GM12865 (cell line): ENCODE measurements at regions not wholly inside any gene's neighbourhood (a gene's known extent, or its start where the extent isn't known, plus 50 kb on each side); places are given as distances from the start of the nearest gene placed in this dataset.

Source experiments
- DNase-seq: peaks from one replicate; pipeline ENCODE4 v3.0.0; 2010; ENCODE audit warnings: low read depth
- H3K4me3 ChIP-seq: 2 replicates; pipeline ENCODE4 v1.5.1; 2011; ENCODE audit warnings: mild to moderate bottlenecking, low read depth, low read length, control low read depth
- CTCF ChIP-seq: IDR thresholded peaks from 2 replicates; pipeline ENCODE4 v1.5.1; 2011; ENCODE audit warnings: low read length, control low read depth, low read depth, inconsistent platforms; ENCODE audit not compliant: insufficient read depth; ENCODE audit errors: missing control alignments

DNA sequence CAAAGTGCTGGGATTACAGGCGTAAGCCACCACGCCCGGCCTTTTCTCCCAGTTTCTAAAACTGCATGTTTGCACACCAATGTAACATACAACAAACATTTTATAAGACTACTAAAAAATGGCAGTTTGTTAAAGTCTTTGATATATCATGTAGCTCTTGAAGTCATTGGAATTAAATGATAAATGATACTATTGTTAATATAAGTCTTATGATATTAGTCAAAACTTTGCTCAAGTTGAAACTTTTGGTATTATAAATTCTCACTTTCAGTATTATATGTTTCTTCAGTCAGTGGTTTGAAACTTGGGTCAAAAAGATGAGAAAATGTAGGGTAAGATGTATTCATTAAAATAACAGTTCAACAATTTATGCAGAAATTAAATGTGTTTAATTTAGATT lies 117.6 kb upstream of the TBL1XR1 start:
- no peak overlapping the region for H3K4me3 ChIP-seq
- DNase-seq: peak; percentile 48
- TF ChIP-seq CTCF: no peak

DNA sequence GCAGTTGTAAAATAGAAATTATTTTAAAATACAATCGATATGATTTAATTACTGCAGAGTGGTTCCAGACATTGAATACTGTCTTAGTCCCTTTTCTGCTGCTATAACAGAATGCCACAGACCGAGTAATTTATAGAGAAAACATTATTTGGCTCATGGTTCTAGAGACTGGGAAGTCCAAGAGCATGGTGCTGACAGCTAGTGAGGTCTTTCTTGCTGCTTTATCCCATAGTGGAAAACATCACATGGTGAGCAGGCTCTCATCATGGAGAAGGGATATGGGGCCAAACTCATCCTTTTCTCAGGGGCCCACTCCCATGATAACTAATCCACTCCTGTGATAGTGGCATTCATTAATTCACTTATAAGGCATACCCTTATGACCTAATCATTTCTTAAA lies 120.0 kb upstream of the TBL1XR1 start:
- no peak for TF ChIP-seq CTCF
- H3K4me3 ChIP-seq: no peak overlapping the region
- no peak for DNase-seq

- no peak overlapping the region for H3K4me3 ChIP-seq
- DNase-seq: no peak
- TF ChIP-seq CTCF: no peak
These were observed 121.3 kb upstream of the TBL1XR1 start for GRCh38 chr3:177318559-177318958.

GRCh38 chr3:177320765-177321247 lies 123.5 kb upstream of the TBL1XR1 start:
- H3K4me3 ChIP-seq: no peak overlapping the region
- TF ChIP-seq CTCF: no peak
- DNase-seq: peak; percentile 73

DNA sequence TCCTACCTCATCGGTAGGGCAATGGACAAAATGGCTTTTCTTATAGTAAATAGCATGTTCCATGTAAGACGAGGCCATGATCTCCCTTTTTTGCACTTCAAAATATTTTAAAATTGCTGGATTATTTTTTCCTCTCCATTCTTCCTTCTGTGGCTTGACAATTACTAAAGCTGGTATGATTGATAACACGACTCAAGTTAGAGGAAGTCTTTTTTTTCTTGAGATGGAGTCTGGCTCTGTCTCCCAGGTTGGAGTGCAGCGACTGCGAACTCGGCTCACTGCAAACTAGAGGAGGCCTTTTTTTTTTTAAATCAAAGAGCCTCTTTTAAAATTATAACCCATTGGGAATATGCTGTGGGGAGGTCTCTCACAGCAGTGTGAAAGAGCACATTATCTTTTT lies 124.5 kb upstream of the TBL1XR1 start:
- H3K4me3 ChIP-seq: no peak overlapping the region
- no peak for TF ChIP-seq CTCF
- DNase-seq: no peak

- DNase-seq: no peak
- H3K4me3 ChIP-seq: no peak overlapping the region
- no peak for TF ChIP-seq CTCF
These were observed 125.6 kb upstream of the TBL1XR1 start for GRCh38 chr3:177322881-177323280.

GRCh38 chr3:177329854-177330253 lies 132.6 kb upstream of the TBL1XR1 start:
- TF ChIP-seq CTCF: no peak
- DNase-seq: no peak
- H3K4me3 ChIP-seq: no peak overlapping the region
